HepG2 (cell line): ENCODE measurements at regions not wholly inside any gene's neighbourhood (a gene's known extent, or its start where the extent isn't known, plus 50 kb on each side); places are given as distances from the start of the nearest gene placed in this dataset.

ENCODE experiments used
- ATAC-seq: fragments of 200-7000 bp; cut with Tn5 transposase; 3 replicates; pipeline ENCODE4 v1.9.1; 2020; ENCODE audit warnings: mild to moderate bottlenecking, moderate library complexity
- BruUV-seq: library from RNA; stranded (reverse); fragments of 400-500 nt; replicated peaks from 2 replicates; lab custom pipeline; 2021; lab: Mats Ljungman, UMichigan
- CTCF ChIA-PET: fragments of 300-600 bp; formaldehyde crosslinking; extraction: SDS; loops from one replicate; lab custom pipeline; 2021; ENCODE audit warnings: low total read pairs, inconsistent platforms, low intra/inter-chr PET ratio; lab: Yijun Ruan, JAX
- POLR2A ChIA-PET: fragments of 350-600 bp; sonication (Branson Sonifier 250); formaldehyde crosslinking; loops from one replicate; lab custom pipeline; 2020; ENCODE audit warnings: antibody characterized with exemption, inconsistent platforms; lab: Yijun Ruan, JAX
- DNase-seq: peaks from one replicate; pipeline ENCODE4 v3.0.0-alpha.2; 2015; ENCODE audit warnings: low spot score
- FAIRE-seq: peaks from 3 replicates; lab custom pipeline; 2011; peaks lifted over from hg19 to GRCh38; lab: Jason Lieb, UNC
- H2AFZ ChIP-seq: one replicate; pipeline ENCODE4 v1.6.1; 2011; ENCODE audit warnings: low read length, inconsistent platforms
- H3K27ac ChIP-seq: fragments of 300-600 bp; 3 replicates; pipeline ENCODE4 v1.8.0; 2011; ENCODE audit warnings: mixed run types, mild to moderate bottlenecking, mixed read lengths, low read length, inconsistent platforms; ENCODE audit not compliant: insufficient read depth; ENCODE audit errors: extremely low read length
- H3K27me3 ChIP-seq, 2 experiments: fragments of 200-600 bp in 1 of 2; 2 replicates in 1 of 2; 3 replicates in 1 of 2; pipeline versions ENCODE4 v1.6.0 to v1.8.0; 2011; ENCODE audit warnings: low read length in 2 of 2, mild to moderate bottlenecking in 2 of 2, moderate library complexity in 2 of 2, inconsistent platforms in 1 of 2; ENCODE audit not compliant: insufficient read depth in 2 of 2, control insufficient read depth in 1 of 2
- H3K36me3 ChIP-seq, 2 experiments: fragments of 200-600 bp in 1 of 2; replicated peaks in 1 of 2; 2 replicates in 1 of 2; 3 replicates in 1 of 2; pipeline versions ENCODE4 v1.5.1 to v1.8.0; 2011; ENCODE audit warnings: low read length in 2 of 2, inconsistent platforms in 1 of 2; ENCODE audit not compliant: insufficient read depth in 2 of 2, control insufficient read depth in 1 of 2
- H3K4me1 ChIP-seq: 2 replicates; pipeline ENCODE4 v1.5.1; 2012; ENCODE audit warnings: low read length, inconsistent platforms; ENCODE audit not compliant: insufficient read depth
- H3K4me2 ChIP-seq: 2 replicates; pipeline ENCODE4 v1.6.0; 2011; ENCODE audit warnings: low read depth, low read length, inconsistent platforms
- H3K4me3 ChIP-seq, 3 experiments: fragments of 200-600 bp in 1 of 3; sonication (generic), shearing (Covaris generic) in 1 of 3; replicated peaks in 1 of 3; 2 replicates each; pipeline ENCODE4 v1.5.1; 2011 to 2016; ENCODE audit warnings: low read length in 3 of 3, inconsistent platforms in 2 of 3, low read depth in 2 of 3, mild to moderate bottlenecking in 2 of 3, control low read depth in 1 of 3, mixed read lengths in 1 of 3; ENCODE audit not compliant: insufficient read depth in 1 of 3
- H3K79me2 ChIP-seq: one replicate; pipeline ENCODE4 v1.6.1; 2011; ENCODE audit warnings: low read length, inconsistent platforms; ENCODE audit not compliant: insufficient read depth
- H3K9ac ChIP-seq: 2 replicates; pipeline ENCODE4 v1.6.0; 2011; ENCODE audit warnings: mild to moderate bottlenecking, low read depth, low read length, inconsistent platforms; ENCODE audit not compliant: insufficient read depth
- H3K9me3 ChIP-seq: 2 replicates; pipeline ENCODE4 v1.5.1; 2012; ENCODE audit warnings: mild to moderate bottlenecking, low read length
- H4K20me1 ChIP-seq: 2 replicates; pipeline ENCODE4 v1.6.0; 2011; ENCODE audit warnings: inconsistent platforms, mild to moderate bottlenecking, low read length, moderate library complexity; ENCODE audit not compliant: insufficient read depth
- KDM1A ChIP-seq: IDR thresholded peaks from 2 replicates; pipeline ENCODE4 v1.6.1; 2016; ENCODE audit warnings: missing compliant biosample characterization
- MTF1 ChIP-seq: sonication (generic); formaldehyde crosslinking; IDR thresholded peaks from 2 replicates; pipeline ENCODE4 v1.5.0; 2020; ENCODE audit warnings: missing genetic modification reagents
- POLR2A ChIP-seq, 2 experiments: IDR thresholded peaks; 2 replicates each; pipeline ENCODE4 v1.6.1; 2011; ENCODE audit warnings: low read depth in 2 of 2, low read length in 2 of 2, mild to moderate bottlenecking in 1 of 2, moderate library complexity in 1 of 2; ENCODE audit not compliant: insufficient read depth in 1 of 2
- SKI ChIP-seq: fragments of 450-650 bp; IDR thresholded peaks from one replicate; pipeline ENCODE4 v1.6.1; 2018; ENCODE audit warnings: mild to moderate bottlenecking; ENCODE audit not compliant: partially characterized antibody
- TFAP4 ChIP-seq: sonication (generic); IDR thresholded peaks from 2 replicates; pipeline ENCODE4 v1.6.1; 2016; ENCODE audit warnings: low read depth, borderline replicate concordance
- ZNF230 ChIP-seq: sonication (generic); formaldehyde crosslinking; IDR thresholded peaks from 2 replicates; pipeline ENCODE4 v1.4.0; 2020; ENCODE audit warnings: mild to moderate bottlenecking, missing genetic modification reagents
- ZNF3 ChIP-seq: IDR thresholded peaks from 2 replicates; pipeline ENCODE4 v1.7.0; 2017; ENCODE audit warnings: inconsistent platforms
- ZNF770 ChIP-seq: sonication (generic); formaldehyde crosslinking; IDR thresholded peaks from 2 replicates; pipeline ENCODE4 v1.5.0; 2020; ENCODE audit warnings: mild to moderate bottlenecking, missing genetic modification reagents
- WGBS: methylation state at CpG from one replicate; pipeline ENCODE4 v1.1.6; 2017; ENCODE audit warnings: low lambda C conversion rate; 5-methylcytosine and 5-hydroxymethylcytosine counted together
- in situ Hi-C: cut with HindIII; loops from 2 replicates; pipeline ENCODE4 v1.10.0; 2017; ENCODE audit warnings: low pct_unique_long_range_greater_than_20kb; ENCODE audit not compliant: extremely low pct_ligation_motif_present
- intact Hi-C: fragments of 100-400 bp; cut with micrococcal nuclease; formaldehyde crosslinking; loops from one replicate; pipeline ENCODE4 v1.10.0; 2022; ENCODE audit not compliant: unreplicated experiment

- TF ChIP-seq TFAP4, result peak; percentile 50; the same call in 1 of the 2 replicates
- peak; percentile 53 for TF ChIP-seq SKI
- peak; percentile 25; the same call in 1 of the 2 replicates for TF ChIP-seq ZNF230 (CRISPR knock-in tag)
- peak in 1 of 2 experiments; percentile 30; a peak in 1 of 4 replicates for TF ChIP-seq POLR2A (IDR thresholded peaks at IDR 0.05; ENCODE audit: insufficient read depth in 1 of 2, low read depth in 2 of 2, low read length in 2 of 2)
- no peak for TF ChIP-seq MTF1 (CRISPR knock-in tag)
Measured at GRCh38 chr9:113650207-113651131, 186.9 kb downstream of the RGS3 start (continued).

- no peak for ATAC-seq
- Histone ChIP-seq H2AFZ (no peak overlapping the region), H4K20me1 (no peaks in the 10 kb centered on the region), H3K9ac (0 out of 2 replicates have a peak overlapping the region, but pooled peaks have one; percentile 36), H3K4me1 (peaks cover 100% of the 10 kb centered on the region), H3K27me3 (no peaks in the 10 kb centered on the region), H3K4me2 (no peak overlapping the region), H3K4me3 (no peak overlapping the region), H3K79me2 (no peaks in the 10 kb centered on the region), H3K36me3 (no peaks in the 10 kb centered on the region), H3K9me3 (no peaks in the 10 kb centered on the region), H3K27ac (peak overlapping the region; percentile 75)
- BruUV-seq, result no TSS peak
- in situ Hi-C loops (no loop called here), intact Hi-C loops (loop anchor here (5.0 to 10.0 kb wide), 4 partner anchors 45 to 377 kb away; partner anchors contain the start of genes C9orf43, CDC26, POLE3 and PRPF4)
- FAIRE-seq, result no peak
- WGBS, result 79% methylated on average over 3 of the region's 3 CpGs
- TF ChIP-seq KDM1A (CRISPR knock-in tag) (no peak), ZNF770 (CRISPR knock-in tag) (peak; percentile 85), ZNF3 (no peak)
- POLR2A ChIA-PET, result interaction anchor here (1.1 to 2.9 kb wide), 4 partner anchors 36 to 51 kb away, joined by 3 to 22 read pairs (median 10); no protein-coding TSS in a partner anchor
- CTCF ChIA-PET, result interaction anchor here (9.4 kb wide), 1 partner anchor 60 kb away, joined by 223 read pairs; no protein-coding TSS in a partner anchor
- DNase-seq, result no peak
Measured at GRCh38 chr9:113651896-113652295, 188.4 kb downstream of the RGS3 start.
